Parathyroid adenoma (tissue), 2 donors: ENCODE measurements at regions not wholly inside any gene's neighbourhood (a gene's known extent, or its start where the extent isn't known, plus 50 kb on each side); places are given as distances from the start of the nearest gene placed in this dataset.
"Not testable (repeated sequence)": the region's sequence is repeated elsewhere in the genome, so short reads cannot be mapped to it uniquely, and the experiment has no call there.

Experiments
- H2AFZ ChIP-seq: fragments of 300-600 bp; sonication (generic); one replicate; pipeline ENCODE4 v1.7.0; 2017; ENCODE audit warnings: antibody characterized with exemption, mild to moderate bottlenecking
- H3K27ac ChIP-seq: fragments of 300-600 bp; sonication (generic); one replicate; pipeline ENCODE4 v1.7.0; 2017
- H3K27me3 ChIP-seq: fragments of 300-600 bp; sonication (generic); one replicate; pipeline ENCODE4 v1.7.0; 2017; ENCODE audit warnings: low read length; ENCODE audit not compliant: control insufficient read depth, insufficient read depth
- H3K36me3 ChIP-seq: fragments of 300-600 bp; sonication (generic); one replicate; pipeline ENCODE4 v1.7.0; 2017; ENCODE audit warnings: low read length; ENCODE audit not compliant: control insufficient read depth, insufficient read depth
- H3K4me1 ChIP-seq: fragments of 300-600 bp; sonication (generic); one replicate; pipeline ENCODE4 v1.7.0; 2017; ENCODE audit warnings: control low read depth
- H3K4me2 ChIP-seq: fragments of 300-600 bp; sonication (generic); one replicate; pipeline ENCODE4 v1.7.0; 2017; ENCODE audit warnings: low read length
- H3K4me3 ChIP-seq: fragments of 300-600 bp; sonication (generic); one replicate; pipeline ENCODE4 v1.7.0; 2017; ENCODE audit warnings: low read depth, low read length
- H3K79me2 ChIP-seq: fragments of 300-600 bp; sonication (generic); one replicate; pipeline ENCODE4 v1.7.0; 2017; ENCODE audit warnings: control low read depth
- H3K9ac ChIP-seq: fragments of 300-600 bp; sonication (generic); one replicate; pipeline ENCODE4 v1.7.0; 2017; ENCODE audit warnings: mild to moderate bottlenecking
- H3K9me3 ChIP-seq: fragments of 300-600 bp; sonication (generic); one replicate; pipeline ENCODE4 v1.7.0; 2017; ENCODE audit warnings: low read length; ENCODE audit not compliant: control insufficient read depth
- CTCF ChIP-seq: fragments of 300-600 bp; sonication (generic); IDR thresholded peaks from one replicate; pipeline ENCODE4 v1.7.0; 2017; ENCODE audit warnings: antibody characterized with exemption, mild to moderate bottlenecking
- donor health status: primary hyperparathyroidism.

- Histone ChIP-seq H3K9ac (no peak overlapping the region), H3K9me3 (no peaks in the 10 kb centered on the region), H3K4me1 (no peaks in the 10 kb centered on the region), H3K79me2 (no peaks in the 10 kb centered on the region), H2AFZ (no peak overlapping the region), H3K4me3 (no peak overlapping the region), H3K27me3 (no peaks in the 10 kb centered on the region), H3K4me2 (no peak overlapping the region), H3K36me3 (no peaks in the 10 kb centered on the region), H3K27ac (no peak overlapping the region)
- no peak for TF ChIP-seq CTCF
These were observed 158.6 kb upstream of the DLX2 start for GRCh38 chr2:172261292-172261691.

DNA sequence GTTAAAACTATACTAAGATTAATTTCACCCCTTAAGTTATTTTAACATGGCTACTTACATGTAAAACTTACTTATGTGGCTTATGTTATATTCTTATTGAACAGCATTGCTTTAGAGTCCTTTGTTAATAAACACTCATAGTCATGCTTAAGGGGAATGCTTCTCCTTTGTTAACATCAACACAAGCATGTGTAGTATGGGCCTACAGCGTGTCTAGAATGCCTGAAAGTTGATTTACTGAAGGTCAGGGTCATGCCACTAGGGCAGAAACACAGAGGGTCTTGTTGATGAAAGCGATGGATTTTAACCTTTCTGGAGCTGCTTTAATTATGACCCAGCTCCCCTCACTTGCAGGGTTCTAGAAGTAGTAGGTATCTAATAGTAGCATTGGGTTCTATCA is 159.8 kb upstream of the DLX2 start:
- no peaks in the 10 kb centered on the region for H3K36me3 ChIP-seq
- TF ChIP-seq CTCF, result no peak
- H3K79me2 ChIP-seq, result no peaks in the 10 kb centered on the region

DNA sequence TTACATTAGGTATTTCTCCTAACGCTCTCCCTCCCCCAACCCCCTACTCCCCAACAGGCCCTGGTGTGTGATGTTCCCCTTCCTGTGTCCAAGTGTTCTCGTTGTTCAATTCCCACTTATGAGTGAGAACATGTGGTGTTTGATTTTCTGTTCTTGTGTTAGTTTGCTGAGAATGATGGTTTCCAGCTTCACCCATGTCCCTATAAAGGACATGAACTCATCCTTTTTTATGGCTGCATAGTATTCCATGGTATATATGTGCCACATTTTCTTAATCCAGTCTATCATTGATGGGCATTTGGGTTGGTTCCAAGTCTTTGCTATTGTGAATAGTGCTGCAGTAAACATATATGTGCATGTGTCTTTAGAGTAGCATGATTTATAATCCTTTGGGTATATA is 162.1 kb upstream of the DLX2 start:
- not testable (repeated sequence) for H3K4me3 ChIP-seq, H3K4me2 ChIP-seq, H3K27ac ChIP-seq, H3K79me2 ChIP-seq, H3K36me3 ChIP-seq, H3K4me1 ChIP-seq, H2AFZ ChIP-seq, H3K9me3 ChIP-seq, H3K9ac ChIP-seq, H3K27me3 ChIP-seq

More for the DNA sequence above, 159.8 kb upstream of the DLX2 start:
- no peak overlapping the region for H3K9ac ChIP-seq
- no peak overlapping the region for H3K27ac ChIP-seq
- no peak overlapping the region for H2AFZ ChIP-seq
- no peaks in the 10 kb centered on the region for H3K9me3 ChIP-seq
- H3K4me3 ChIP-seq, result no peak overlapping the region
- H3K4me1 ChIP-seq, result no peaks in the 10 kb centered on the region
- no peaks in the 10 kb centered on the region for H3K27me3 ChIP-seq
- no peak overlapping the region for H3K4me2 ChIP-seq

- H2AFZ ChIP-seq, result peak overlapping the region; percentile 44
- not testable (repeated sequence) for H3K36me3 ChIP-seq, H3K27me3 ChIP-seq, H3K79me2 ChIP-seq, H3K9me3 ChIP-seq, H3K4me2 ChIP-seq, H3K4me1 ChIP-seq, H3K9ac ChIP-seq, H3K4me3 ChIP-seq, H3K27ac ChIP-seq
These were observed 157.7 kb upstream of the ITGA6 start for GRCh38 chr2:172269507-172270244.

DNA sequence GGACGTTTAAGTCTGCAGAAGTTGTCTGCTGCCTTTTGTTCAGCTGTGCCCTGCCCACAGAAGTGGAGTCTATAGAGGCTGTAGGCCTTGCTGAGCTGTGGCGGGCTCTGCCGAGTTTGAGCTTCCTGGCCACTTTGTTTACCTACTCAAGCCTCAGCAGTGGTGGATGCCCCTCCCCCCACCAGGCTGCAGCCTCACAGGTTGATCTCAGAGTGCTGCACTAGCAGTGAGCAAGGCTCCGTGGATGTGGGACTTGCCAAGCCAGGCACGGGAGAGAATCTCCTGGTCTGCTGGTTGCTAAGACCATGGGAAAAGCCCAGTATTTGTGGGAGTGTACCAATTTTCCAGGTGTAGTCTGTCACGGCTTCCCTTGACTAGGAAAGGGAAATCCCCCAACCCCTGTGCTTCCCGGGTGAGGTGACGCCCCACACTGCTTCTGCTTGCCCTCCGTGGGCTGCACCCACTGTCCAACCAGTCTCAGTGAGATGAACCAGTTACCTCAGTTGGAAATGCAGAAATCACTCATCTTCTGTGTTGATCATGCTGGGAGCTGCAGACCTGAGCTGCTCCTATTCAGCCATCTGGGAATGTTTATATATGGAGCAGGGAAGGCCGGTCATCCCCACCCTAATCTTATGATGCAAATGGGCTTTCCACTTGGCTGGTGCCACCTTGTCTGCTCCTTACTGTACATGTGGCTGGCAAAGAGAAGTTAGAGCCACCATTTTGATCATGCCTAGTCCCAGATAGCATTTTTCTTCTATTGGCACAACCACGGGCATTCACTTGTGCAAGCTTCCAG is 156.9 kb upstream of the ITGA6 start:
- Histone ChIP-seq H3K9me3 (no peaks in the 10 kb centered on the region), H3K4me1 (no peaks in the 10 kb centered on the region), H3K27ac (no peak overlapping the region), H3K79me2 (no peaks in the 10 kb centered on the region), H3K9ac (no peak overlapping the region), H3K4me2 (no peak overlapping the region), H3K27me3 (no peaks in the 10 kb centered on the region), H3K36me3 (no peaks in the 10 kb centered on the region), H2AFZ (peak overlapping the region; percentile 44), H3K4me3 (no peak overlapping the region)
- no peak for TF ChIP-seq CTCF
